Mucosa of stomach (tissue), 1 donor: ENCODE measurements at regions not wholly inside any gene's neighbourhood (a gene's known extent, or its start where the extent isn't known, plus 50 kb on each side); places are given as distances from the start of the nearest gene placed in this dataset.
"Not testable (repeated sequence)": the region's sequence is repeated elsewhere in the genome, so short reads cannot be mapped to it uniquely, and the experiment has no call there.

Experiments used
- H3K27me3 ChIP-seq: one replicate; pipeline ENCODE4 v1.7.0; 2013; ENCODE audit warnings: mild to moderate bottlenecking, low read length; ENCODE audit not compliant: control insufficient read depth, insufficient read depth
- H3K36me3 ChIP-seq: one replicate; pipeline ENCODE4 v1.7.0; 2013; ENCODE audit warnings: low read length; ENCODE audit not compliant: control insufficient read depth, insufficient read depth
- H3K4me1 ChIP-seq: one replicate; pipeline ENCODE4 v1.7.0; 2013; ENCODE audit warnings: mild to moderate bottlenecking, low read length; ENCODE audit not compliant: control insufficient read depth, insufficient read depth
- H3K4me3 ChIP-seq: one replicate; pipeline ENCODE4 v1.7.0; 2013; ENCODE audit warnings: low read length
- H3K9ac ChIP-seq: one replicate; pipeline ENCODE4 v1.7.0; 2013; ENCODE audit warnings: mild to moderate bottlenecking, low read length, moderate library complexity
- H3K9me3 ChIP-seq: one replicate; pipeline ENCODE4 v1.7.0; 2013; ENCODE audit warnings: mild to moderate bottlenecking, low read length, moderate library complexity; ENCODE audit not compliant: control insufficient read depth
- donor health status: Pancreatic carcinoma.

- Histone ChIP-seq H3K9me3 (no peaks in the 10 kb centered on the region), H3K9ac (no peak overlapping the region), H3K27me3 (no peaks in the 10 kb centered on the region), H3K4me3 (no peak overlapping the region), H3K4me1 (no peaks in the 10 kb centered on the region), H3K36me3 (no peaks in the 10 kb centered on the region)
Measured at GRCh38 chr3:81063896-81064295, 697.5 kb downstream of the GBE1 start.

- H3K9ac ChIP-seq, H3K9me3 ChIP-seq: not testable (repeated sequence)
Measured at GRCh38 chr3:81051133-81051532, 710.3 kb downstream of the GBE1 start.

GRCh38 chr3:81048058-81048665 is 713.3 kb downstream of the GBE1 start:
- Histone ChIP-seq H3K36me3 (no peaks in the 10 kb centered on the region), H3K9ac (no peak overlapping the region), H3K27me3 (no peaks in the 10 kb centered on the region), H3K4me1 (no peaks in the 10 kb centered on the region), H3K4me3 (no peak overlapping the region), H3K9me3 (no peaks in the 10 kb centered on the region)

More at GRCh38 chr3:81051133-81051532, 710.3 kb downstream of the GBE1 start:
- not testable (repeated sequence) for H3K4me3 ChIP-seq, H3K4me1 ChIP-seq, H3K36me3 ChIP-seq, H3K27me3 ChIP-seq

- Histone ChIP-seq H3K4me3 (no peak overlapping the region), H3K9ac (no peak overlapping the region), H3K36me3 (no peaks in the 10 kb centered on the region), H3K9me3 (no peaks in the 10 kb centered on the region), H3K27me3 (no peaks in the 10 kb centered on the region), H3K4me1 (no peaks in the 10 kb centered on the region)
Measured at GRCh38 chr3:81045976-81046375, 715.5 kb downstream of the GBE1 start.

- H3K27me3 ChIP-seq: no peaks in the 10 kb centered on the region
Measured at GRCh38 chr3:81045246-81045645, 716.2 kb downstream of the GBE1 start.

GRCh38 chr3:81043660-81044199 is 717.7 kb downstream of the GBE1 start:
- Histone ChIP-seq H3K9me3 (no peaks in the 10 kb centered on the region), H3K9ac (no peak overlapping the region), H3K4me1 (no peaks in the 10 kb centered on the region)

More at GRCh38 chr3:81045246-81045645, 716.2 kb downstream of the GBE1 start:
- Histone ChIP-seq H3K9me3 (no peaks in the 10 kb centered on the region), H3K4me3 (no peak overlapping the region), H3K9ac (no peak overlapping the region), H3K36me3 (no peaks in the 10 kb centered on the region), H3K4me1 (no peaks in the 10 kb centered on the region)

GRCh38 chr3:81043009-81043408 is 718.4 kb downstream of the GBE1 start:
- no peaks in the 10 kb centered on the region for H3K36me3 ChIP-seq
- no peak overlapping the region for H3K4me3 ChIP-seq
- no peaks in the 10 kb centered on the region for H3K9me3 ChIP-seq
- H3K4me1 ChIP-seq: no peaks in the 10 kb centered on the region
- H3K27me3 ChIP-seq: no peaks in the 10 kb centered on the region
- H3K9ac ChIP-seq: no peak overlapping the region

More at GRCh38 chr3:81043660-81044199, 717.7 kb downstream of the GBE1 start:
- H3K36me3 ChIP-seq: no peaks in the 10 kb centered on the region
- H3K4me3 ChIP-seq: no peak overlapping the region
- no peaks in the 10 kb centered on the region for H3K27me3 ChIP-seq

- Histone ChIP-seq H3K36me3 (no peaks in the 10 kb centered on the region), H3K9me3 (no peaks in the 10 kb centered on the region), H3K4me3 (no peak overlapping the region), H3K27me3 (no peaks in the 10 kb centered on the region), H3K4me1 (no peaks in the 10 kb centered on the region), H3K9ac (no peak overlapping the region)
Measured at GRCh38 chr3:81041331-81041730, 720.1 kb downstream of the GBE1 start.

GRCh38 chr3:81040107-81040506 is 721.3 kb downstream of the GBE1 start:
- H3K4me3 ChIP-seq: no peak overlapping the region
- H3K36me3 ChIP-seq: no peaks in the 10 kb centered on the region
- no peaks in the 10 kb centered on the region for H3K9me3 ChIP-seq
- no peaks in the 10 kb centered on the region for H3K4me1 ChIP-seq
- H3K27me3 ChIP-seq: no peaks in the 10 kb centered on the region
- H3K9ac ChIP-seq: no peak overlapping the region

- Histone ChIP-seq H3K9me3 (no peaks in the 10 kb centered on the region), H3K36me3 (no peaks in the 10 kb centered on the region), H3K9ac (no peak overlapping the region), H3K27me3 (no peaks in the 10 kb centered on the region), H3K4me3 (no peak overlapping the region), H3K4me1 (no peaks in the 10 kb centered on the region)
Measured at GRCh38 chr3:81033684-81034083, 727.8 kb downstream of the GBE1 start.

GRCh38 chr3:81033185-81033584 is 728.3 kb downstream of the GBE1 start:
- Histone ChIP-seq H3K9ac (no peak overlapping the region), H3K36me3 (no peaks in the 10 kb centered on the region), H3K4me1 (no peaks in the 10 kb centered on the region), H3K27me3 (no peaks in the 10 kb centered on the region), H3K4me3 (no peak overlapping the region), H3K9me3 (no peaks in the 10 kb centered on the region)

GRCh38 chr3:81029861-81030260 is 731.6 kb downstream of the GBE1 start:
- no peak overlapping the region for H3K4me3 ChIP-seq
- no peaks in the 10 kb centered on the region for H3K9me3 ChIP-seq
- H3K27me3 ChIP-seq: no peaks in the 10 kb centered on the region
- no peaks in the 10 kb centered on the region for H3K36me3 ChIP-seq
- H3K9ac ChIP-seq: no peak overlapping the region
- no peaks in the 10 kb centered on the region for H3K4me1 ChIP-seq

GRCh38 chr3:81027344-81027743 is 734.1 kb downstream of the GBE1 start:
- H3K4me3 ChIP-seq: no peak overlapping the region
- H3K9ac ChIP-seq: no peak overlapping the region
- no peaks in the 10 kb centered on the region for H3K27me3 ChIP-seq
- H3K4me1 ChIP-seq: no peaks in the 10 kb centered on the region
- no peaks in the 10 kb centered on the region for H3K36me3 ChIP-seq
- no peaks in the 10 kb centered on the region for H3K9me3 ChIP-seq
